COLO829 (cell line): ENCODE measurements at regions not wholly inside any gene's neighbourhood (a gene's known extent, or its start where the extent isn't known, plus 50 kb on each side); places are given as distances from the start of the nearest gene placed in this dataset.

ENCODE experiments used
- DNase-seq: peaks from one replicate; pipeline ENCODE4 v3.0.0; 2012; ENCODE audit warnings: low spot score

GRCh38 chr7:106196460-106197021 lies 84.4 kb upstream of the SYPL1 start:
- DNase-seq, result no peak

GRCh38 chr7:106193661-106194060 lies 81.5 kb upstream of the SYPL1 start:
- DNase-seq, result no peak

DNA sequence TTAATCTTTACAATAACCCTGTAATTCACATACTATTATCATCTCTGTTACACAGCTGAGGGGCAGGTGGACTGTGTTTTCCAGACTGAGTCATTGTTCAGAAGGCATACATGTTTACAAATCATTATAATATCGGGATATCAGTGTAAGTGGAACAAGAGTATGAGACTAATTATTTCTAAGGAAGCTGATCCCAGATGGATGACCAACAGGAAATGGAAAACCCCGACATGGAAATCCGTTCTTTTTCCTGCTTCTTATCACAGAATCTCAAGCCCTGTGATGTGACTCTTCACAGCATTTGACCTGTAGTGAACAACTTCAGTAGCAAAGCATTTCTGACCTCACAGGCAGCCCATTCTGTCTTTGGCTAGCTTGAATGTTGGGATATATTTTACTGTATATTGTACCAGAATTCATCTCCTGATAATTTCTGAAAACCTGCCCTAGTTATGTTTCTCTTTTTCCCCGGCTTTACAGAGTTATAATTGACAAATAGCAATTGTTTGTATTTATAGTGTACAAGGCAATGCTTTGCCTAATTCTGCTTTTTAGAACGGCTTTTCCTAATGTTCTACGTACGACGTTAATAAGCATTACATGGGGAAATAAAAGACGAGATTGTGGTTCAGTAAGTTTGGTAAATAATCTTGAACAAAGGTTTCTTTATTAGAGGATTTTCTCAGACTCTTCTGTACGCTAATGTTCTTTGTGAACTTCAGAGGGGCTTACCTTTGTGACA lies 78.6 kb upstream of the SYPL1 start:
- DNase-seq, result peak; percentile 25

GRCh38 chr7:106187613-106188350 lies 75.7 kb upstream of the SYPL1 start:
- no peak for DNase-seq

DNA sequence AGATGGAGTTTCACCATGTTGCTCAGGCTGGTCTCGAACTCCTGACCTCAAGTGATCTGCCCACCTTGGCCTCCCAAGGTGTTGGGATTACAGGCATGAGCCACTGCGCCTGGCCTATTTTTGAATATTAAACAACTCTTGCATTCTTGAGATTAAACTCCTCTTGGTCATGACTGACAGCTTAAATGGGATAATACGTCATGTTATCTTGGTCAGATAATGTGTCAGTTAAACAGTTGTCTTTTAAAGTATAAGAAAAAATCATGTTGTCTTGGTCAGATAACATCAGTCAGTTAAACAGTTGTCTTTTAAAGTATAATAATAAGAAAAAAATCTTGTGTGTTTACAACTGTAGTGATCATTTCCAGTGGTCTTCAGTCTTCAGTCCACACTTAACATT lies 73.6 kb upstream of the SYPL1 start:
- no peak for DNase-seq

DNA sequence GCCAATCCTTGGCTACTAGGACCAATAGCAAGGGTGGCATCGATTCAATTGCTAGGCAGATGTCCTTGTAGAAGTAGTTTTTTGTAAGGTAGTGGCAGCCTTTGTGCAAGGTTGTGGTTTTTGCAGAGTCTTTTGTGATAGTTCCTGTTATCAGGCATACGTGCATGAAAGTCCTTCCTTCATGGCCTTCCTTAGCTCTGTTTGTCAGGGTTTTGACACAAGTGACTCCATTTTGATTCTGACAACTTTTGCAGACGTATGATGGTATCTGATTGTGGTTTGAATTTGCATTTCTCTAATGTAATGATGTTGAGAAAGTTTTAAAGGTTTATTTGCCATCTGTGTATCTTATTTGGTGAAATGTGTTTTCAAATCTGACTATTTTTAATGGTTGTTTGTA lies 71.8 kb upstream of the SYPL1 start:
- no peak for DNase-seq

DNA sequence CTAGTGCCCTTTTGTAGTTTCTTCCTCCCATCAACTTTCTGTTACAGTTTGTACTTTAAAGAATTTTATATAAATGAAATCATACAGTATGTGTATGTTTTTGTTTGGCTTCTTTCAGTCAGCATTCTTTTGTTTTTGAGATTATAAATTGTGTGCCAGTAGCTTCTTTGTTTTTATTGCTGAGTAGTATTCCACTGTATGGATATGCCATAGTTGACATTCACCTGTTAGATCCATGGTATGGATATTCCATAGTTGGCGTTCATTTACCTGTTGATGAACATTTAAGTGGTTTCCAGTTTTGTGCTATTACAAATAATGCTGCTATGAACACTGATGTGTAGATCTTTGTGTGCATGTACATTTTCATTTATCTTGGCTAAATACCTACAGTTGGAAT lies 70.8 kb upstream of the SYPL1 start:
- no peak for DNase-seq

DNA sequence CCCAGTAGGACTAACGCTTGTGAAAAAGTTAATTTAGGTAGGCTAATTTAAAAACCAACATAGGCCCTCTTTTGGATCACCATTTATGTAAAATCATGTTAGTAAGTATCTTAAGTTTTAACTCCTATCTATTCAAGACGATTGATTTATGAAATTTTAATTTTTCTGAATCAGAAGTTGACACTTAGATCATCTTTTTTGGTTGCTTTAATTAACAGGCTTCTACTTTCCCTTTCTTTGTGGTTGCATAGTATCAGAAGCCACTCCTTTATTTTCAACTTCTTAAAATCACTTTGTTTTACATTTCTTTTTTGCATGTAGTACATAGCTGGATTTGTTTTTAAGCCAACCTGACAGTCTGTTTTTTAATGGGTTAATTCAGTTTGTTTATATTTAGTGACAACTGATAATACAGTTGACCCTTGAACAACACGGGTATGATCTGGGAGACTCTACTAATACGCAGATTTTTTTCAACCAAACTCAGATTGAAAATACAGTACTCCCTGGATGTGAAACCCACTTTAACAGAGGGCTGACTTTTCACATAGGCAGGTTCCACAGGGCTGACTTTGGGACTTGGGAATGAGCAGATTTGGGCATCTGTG lies 69.7 kb upstream of the SYPL1 start:
- DNase-seq, result no peak

GRCh38 chr7:106180721-106181120 lies 68.6 kb upstream of the SYPL1 start:
- no peak for DNase-seq

- no peak for DNase-seq
These were observed 67.1 kb upstream of the SYPL1 start for GRCh38 chr7:106179256-106179655.

DNA sequence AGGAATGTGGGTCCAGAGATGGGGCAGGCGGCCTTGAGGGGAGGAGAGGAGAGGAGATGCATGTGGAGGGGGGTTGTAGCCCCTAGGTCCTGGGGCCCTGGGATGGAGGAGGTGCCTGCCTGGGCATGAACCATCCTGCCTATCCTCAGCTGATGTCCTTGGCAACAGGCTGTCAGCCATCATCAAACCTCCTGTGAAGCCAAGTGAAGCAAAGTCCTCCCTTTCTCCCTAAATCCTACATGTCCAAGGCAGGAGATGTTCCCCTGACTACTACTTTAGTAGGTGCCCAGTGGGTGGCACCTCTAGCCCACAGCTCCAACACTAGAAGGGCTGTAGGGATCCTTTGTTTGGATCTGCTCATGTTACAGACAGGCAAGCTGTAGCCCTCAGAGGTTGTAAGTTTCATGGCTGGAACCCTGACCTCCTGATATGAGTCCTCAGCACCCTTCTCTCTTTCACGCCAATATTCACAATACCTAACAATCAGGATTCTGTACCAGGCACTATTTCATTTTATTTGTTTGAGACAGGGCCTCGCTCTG lies 66.6 kb upstream of the SYPL1 start:
- peak; percentile 40 for DNase-seq

DNA sequence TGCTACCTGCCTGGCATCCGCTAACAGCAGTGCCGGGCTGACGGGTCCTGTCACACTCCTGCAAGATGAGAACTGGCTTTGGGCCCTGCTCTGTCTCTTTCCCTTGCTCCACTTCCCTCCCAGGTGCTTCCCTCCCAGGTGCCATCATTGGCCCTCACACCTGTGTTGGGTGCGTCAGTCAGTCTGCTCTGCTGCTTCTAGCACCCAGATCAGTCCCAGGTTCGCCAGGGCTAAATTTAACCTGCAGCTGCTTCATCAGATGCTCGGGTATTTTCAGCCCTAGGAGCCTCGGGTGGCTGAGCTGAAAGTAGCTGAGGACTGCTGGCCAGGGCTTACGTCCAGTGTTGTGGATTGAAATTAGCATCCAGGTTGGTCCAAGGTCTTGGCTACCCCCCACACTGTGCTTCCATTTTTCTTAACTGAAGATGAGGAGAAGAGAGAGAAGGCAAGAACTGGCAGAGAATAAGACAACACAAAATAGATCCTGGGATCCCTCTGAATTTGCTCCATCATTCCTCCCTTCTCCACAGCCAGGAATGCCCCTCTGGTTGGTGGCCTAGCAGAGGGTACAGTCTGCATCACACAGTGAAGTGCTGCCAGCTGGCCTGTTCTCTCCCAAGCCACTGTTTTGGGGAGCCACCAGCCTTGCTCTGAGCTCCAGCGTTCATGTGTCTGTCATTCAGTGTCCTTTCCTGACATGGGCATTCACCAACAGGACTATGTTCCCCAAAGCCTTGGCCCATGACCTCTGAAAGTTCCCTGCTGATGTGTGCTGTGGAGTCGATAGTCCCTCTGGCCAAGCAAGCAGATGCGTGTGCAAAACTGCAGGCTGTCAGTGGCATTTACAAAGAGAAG lies 65.9 kb upstream of the SYPL1 start:
- no peak for DNase-seq

GRCh38 chr7:106177300-106177690 lies 65.2 kb upstream of the SYPL1 start:
- no peak for DNase-seq

DNA sequence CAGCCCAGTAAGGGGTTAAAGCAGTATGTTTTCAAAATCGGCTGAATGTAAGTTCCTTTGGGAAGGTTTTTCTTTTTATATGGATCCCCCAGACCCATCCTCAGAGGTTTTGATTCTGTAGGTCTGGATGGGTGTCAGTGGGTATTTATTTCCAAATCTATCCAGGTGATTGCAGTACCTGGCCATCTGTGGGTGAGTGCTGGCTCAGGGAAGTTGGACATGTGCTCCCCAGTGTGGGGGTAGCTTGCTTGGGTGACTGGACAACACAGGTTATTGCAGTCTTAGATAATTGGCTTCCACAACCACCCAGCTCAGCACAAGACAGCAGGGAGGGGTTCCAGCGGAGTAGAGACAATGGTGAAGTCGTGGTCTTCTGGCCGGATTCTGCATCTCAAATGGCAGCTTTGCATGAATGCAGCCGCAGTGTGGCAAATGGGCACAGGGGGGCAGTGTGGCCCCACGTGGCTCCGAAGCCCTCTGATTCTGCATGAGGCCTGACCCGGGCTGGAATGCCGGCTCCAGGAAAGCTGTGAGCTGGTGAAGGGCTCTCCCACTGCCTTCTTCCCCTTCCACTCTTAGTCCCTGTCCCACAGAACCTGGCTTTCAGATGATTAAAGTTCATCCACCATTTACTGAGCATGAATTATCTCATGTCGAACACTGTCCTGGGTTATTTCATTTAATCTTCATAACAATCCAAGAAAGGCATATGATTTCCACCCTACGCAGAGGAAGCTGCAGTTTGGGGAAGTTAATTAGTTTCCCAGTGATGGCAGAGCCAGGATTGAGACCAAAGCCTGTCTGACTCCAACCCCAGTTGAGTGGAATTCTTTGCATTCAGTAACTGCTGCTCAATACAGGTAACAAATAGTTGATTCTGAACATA lies 64.5 kb upstream of the SYPL1 start:
- DNase-seq, result peak; percentile 90

DNA sequence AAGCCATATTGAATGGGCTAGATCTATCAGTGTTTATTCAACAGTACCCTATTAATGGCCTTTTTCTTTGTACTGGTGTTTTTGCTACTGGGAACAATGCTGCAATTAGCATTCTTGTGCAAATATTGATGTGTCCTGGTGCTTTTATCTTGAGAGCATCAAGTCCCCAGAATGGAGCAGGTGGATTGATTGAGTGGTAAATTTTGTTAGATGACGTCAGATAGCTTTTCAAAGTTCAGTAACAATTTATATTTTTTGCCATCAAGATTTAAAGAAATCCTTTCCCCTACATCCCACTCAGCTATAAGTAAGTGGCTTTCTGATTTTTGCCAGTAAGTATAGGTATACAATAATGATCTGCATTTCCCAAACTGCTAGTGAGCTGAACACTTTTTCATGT lies 63.4 kb upstream of the SYPL1 start:
- DNase-seq, result no peak

- DNase-seq, result no peak
These were observed 58.5 kb upstream of the SYPL1 start for GRCh38 chr7:106170651-106171050.

DNA sequence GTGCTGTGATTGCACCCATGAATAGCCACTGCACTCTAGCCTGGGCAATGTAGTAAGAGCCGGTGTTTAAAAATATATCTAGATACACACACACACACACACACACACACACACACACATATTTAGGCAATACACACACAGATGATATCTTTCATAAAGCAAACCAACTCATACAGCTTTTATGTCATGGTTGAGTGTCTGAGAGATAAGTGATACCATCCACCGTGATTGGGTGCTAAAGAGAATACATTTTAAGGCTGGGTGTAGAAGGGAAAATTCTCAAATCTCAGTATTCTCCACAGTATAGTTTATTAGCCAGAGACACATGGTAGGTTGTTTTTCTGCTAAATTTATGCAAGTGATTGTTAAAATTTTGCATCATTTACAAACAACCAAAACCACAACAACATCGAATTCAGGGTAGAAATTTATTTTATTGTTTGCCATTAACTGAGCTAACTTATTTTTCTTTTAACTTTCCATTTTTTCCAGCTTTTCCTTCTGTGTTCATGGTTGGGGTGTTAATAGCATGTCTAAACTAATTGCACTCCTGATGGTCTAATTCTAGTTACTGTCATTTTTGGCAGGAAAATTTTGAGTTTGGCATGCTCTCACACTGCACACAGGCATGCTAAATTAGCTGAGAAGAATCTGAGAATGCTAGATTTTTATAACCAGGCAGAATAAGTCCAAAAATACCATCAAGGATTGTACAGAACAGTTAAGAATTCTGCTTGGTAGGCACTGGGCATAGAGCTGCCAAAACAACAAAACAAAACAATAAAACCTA lies 57.9 kb upstream of the SYPL1 start:
- no peak for DNase-seq

GRCh38 chr7:106167439-106168136 lies 55.5 kb upstream of the SYPL1 start:
- DNase-seq, result no peak

DNA sequence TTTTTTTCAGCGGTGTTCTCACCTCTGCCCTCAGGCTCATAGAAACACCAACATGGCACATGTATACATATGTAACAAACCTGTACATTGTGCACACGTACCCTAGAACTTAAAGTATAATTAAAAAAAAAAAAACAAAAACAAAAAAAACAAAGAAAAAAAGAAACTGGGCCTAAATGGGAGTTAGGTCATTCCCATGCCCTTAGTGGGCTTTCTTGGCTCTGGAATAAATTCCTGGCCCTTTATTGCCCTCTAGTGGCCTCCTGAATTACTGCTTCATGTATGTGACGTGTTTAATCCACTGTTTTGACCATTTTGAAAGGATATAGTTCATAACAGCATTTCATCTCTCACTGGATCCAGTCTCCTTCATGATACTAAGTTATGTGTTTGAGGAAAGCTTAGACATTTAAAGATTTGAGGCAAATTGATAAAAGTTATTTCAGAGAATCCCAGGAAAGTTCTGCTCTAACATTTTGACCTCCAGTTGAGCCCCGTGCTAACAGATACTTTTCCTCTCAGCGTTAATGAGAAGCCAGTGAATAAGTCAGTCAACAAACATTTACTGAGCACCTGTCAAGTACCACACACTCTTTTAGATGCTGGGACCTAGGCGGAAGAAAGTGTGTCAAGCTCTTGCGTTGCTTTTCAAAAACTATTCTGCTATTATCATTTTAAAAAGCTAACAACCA lies 54.7 kb upstream of the SYPL1 start:
- DNase-seq, result peak; percentile 87
